ENCODE measurements at regions not wholly inside any gene's neighbourhood (a gene's known extent, or its start where the extent isn't known, plus 50 kb on each side); places are given as distances from the start of the nearest gene placed in this dataset.

DNA sequence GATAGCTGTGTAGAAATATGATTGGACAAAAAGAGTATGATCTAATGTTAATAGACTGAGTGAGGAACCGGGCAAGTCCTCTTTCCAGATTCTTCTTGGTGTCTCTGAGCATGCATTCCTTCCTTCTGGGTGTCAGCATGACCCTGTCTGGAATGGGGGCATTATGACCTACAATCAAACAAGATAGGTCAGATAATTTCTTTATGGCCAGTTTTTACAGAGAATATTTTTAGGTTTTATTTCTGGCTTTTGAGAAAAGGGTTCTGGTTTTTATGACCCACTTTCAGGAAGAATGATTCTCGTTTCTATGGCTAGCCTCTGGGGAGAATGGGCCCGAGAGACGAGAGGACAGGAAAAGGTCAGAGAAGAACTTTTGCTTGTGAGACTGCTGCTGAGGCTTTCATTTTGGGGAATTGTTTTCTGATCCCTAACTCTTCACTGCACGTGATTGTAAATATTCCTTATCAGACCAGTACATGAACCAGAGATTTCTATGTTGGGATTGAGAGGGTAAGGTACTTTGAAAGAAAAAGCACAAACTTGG lies 383.8 kb downstream of the AASDHPPT start:
- no peak for DNase-seq (ENCODE audit: low read depth)
- TF ChIP-seq, protein P1, sequence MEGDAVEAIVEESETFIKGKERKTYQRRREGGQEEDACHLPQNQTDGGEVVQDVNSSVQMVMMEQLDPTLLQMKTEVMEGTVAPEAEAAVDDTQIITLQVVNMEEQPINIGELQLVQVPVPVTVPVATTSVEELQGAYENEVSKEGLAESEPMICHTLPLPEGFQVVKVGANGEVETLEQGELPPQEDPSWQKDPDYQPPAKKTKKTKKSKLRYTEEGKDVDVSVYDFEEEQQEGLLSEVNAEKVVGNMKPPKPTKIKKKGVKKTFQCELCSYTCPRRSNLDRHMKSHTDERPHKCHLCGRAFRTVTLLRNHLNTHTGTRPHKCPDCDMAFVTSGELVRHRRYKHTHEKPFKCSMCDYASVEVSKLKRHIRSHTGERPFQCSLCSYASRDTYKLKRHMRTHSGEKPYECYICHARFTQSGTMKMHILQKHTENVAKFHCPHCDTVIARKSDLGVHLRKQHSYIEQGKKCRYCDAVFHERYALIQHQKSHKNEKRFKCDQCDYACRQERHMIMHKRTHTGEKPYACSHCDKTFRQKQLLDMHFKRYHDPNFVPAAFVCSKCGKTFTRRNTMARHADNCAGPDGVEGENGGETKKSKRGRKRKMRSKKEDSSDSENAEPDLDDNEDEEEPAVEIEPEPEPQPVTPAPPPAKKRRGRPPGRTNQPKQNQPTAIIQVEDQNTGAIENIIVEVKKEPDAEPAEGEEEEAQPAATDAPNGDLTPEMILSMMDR (IDR thresholded peaks at IDR 0.05; ENCODE audit: insufficient read depth, low read depth, low read length), result no peak
- H3K4me3 ChIP-seq (ENCODE audit: low read depth, low read length), result no peak overlapping the region

DNA sequence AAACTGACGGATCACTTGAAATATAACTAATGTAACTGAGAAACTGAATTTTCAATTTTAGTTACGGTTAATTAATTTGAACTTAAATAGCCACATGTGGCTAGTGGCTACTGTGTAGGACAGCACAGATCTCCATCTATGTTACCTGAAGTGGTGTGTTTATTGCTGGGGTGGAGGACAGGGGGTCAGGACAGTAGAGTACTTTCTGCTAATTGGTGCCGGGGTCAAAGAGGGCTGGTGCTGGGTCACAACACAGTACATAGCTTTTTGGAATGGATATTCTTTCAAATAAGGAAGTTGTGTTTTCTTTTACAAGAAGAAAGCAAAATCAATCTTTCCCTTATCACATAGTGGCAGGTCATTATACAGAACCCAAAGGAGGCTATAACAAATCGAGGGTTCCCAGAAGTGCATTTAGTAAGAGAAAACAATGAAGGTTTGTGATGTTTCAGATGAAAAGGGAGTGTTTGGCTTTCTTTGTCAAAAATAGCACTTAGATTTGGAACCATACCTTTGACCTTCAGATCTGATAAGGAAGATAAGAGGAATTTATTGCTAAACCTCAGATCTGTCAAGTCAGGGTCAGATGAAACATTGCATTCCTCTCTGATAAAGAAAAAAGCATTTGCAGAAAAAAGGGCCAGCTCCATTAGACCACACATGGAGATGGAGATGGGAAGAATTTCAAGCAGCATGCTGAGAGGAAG lies 384.5 kb downstream of the AASDHPPT start:
- TF ChIP-seq, protein P1 (IDR thresholded peaks at IDR 0.05; ENCODE audit: insufficient read depth, low read depth, low read length), result no peak
- no peak overlapping the region for H3K4me3 ChIP-seq (ENCODE audit: low read depth, low read length)
- peak; percentile 65 for DNase-seq (ENCODE audit: low read depth)

DNA sequence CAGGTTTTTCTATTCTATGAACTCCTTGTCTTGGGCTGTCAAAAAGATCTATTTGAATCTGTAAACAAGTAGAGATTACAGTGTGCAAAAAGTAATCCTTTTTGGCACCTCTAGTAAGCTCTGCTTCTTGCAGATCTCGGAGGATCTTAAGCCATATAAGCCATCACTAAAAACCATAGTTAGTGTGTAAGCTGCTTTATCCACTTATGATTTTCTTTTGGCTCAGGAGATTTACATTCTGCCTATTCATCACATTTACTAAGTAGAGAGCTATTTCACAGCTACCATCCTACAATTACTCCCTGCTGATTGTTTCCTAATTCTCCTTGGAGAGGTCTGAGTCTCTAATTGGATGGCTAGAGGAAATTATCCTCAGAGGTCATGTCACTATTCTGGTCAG lies 385.7 kb downstream of the AASDHPPT start:
- no peak overlapping the region for H3K4me3 ChIP-seq (ENCODE audit: low read depth, low read length)
- TF ChIP-seq, protein P1 (IDR thresholded peaks at IDR 0.05; ENCODE audit: insufficient read depth, low read depth, low read length), result no peak
- peak; percentile 77 for DNase-seq (ENCODE audit: low read depth)

DNA sequence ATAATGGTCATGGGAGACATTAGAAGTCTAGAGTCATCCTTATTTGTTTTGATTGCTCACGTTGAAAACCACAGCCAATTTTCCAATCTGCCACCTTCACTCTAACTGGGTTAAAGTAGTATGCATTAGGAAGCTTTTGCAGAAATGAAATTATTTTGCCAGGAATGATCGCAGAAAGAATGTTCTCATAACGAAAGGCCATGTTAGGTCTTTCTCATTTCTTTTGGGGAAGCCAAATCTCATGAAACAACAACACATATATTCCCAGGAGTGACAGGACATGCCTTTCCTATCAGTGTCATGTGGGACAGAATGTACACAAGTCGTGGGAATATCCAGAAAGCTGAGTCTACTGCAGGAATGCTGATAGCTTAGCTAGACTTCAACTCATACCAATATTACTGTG lies 386.3 kb downstream of the AASDHPPT start:
- TF ChIP-seq, protein P1 (IDR thresholded peaks at IDR 0.05; ENCODE audit: insufficient read depth, low read depth, low read length), result no peak
- DNase-seq (ENCODE audit: low read depth), result no peak
- no peak overlapping the region for H3K4me3 ChIP-seq (ENCODE audit: low read depth, low read length)

DNA sequence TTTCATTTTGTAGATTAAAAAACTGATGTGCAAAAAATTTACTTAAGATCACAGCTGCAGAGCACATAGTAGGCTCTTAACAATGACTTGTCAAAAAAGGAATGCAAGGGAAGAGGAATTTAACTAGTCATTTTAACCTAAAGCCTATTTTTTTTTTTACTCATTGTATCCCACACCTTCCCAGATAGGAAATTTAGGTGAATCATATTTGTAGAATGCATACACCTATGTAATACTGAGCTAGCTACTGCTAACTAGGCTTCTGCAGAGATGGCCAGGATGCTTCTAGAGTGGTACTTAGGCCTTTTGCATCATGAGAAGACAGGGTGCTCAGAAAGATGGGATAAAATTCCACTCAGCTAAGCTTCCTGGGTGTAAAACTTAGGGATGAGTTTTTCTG lies 387.3 kb downstream of the AASDHPPT start:
- DNase-seq (ENCODE audit: low read depth), result no peak
- no peak overlapping the region for H3K4me3 ChIP-seq (ENCODE audit: low read depth, low read length)
- TF ChIP-seq, protein P1 (IDR thresholded peaks at IDR 0.05; ENCODE audit: insufficient read depth, low read depth, low read length), result no peak

DNA sequence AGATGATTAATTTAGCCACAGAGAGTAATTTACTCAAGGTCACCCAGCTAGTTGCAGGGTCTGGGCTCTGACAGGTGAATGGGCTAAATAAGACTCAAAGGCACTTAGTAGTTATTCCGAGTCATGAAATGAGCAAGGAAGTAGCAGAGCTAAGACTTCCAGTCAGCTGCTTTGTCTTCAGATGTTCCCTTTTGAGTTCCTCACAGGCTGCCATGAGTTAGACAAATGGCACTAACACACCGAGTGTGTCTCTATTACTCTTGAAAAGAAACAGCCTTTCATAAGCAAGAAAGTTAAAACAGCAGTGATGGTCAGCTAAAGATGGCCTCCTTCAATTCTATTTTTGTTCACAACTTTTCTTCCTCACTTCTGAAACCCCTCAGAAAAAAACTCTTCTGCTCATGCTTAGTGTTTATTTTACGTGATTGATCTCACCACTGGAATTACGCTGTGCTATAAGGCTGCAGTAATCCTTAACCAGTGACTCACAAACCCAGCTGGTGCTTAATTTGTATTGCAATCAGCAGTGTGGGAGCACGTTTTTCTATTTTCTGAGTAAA lies 389.1 kb downstream of the AASDHPPT start:
- TF ChIP-seq, protein P1 (IDR thresholded peaks at IDR 0.05; ENCODE audit: insufficient read depth, low read depth, low read length), result no peak
- H3K4me3 ChIP-seq (ENCODE audit: low read depth, low read length), result no peak overlapping the region
- peak; percentile 88 for DNase-seq (ENCODE audit: low read depth)

Data from fibroblast of villous mesenchyme (primary cell).